ENCODE measurements at regions not wholly inside any gene's neighbourhood (a gene's known extent, or its start where the extent isn't known, plus 50 kb on each side); places are given as distances from the start of the nearest gene placed in this dataset.
"Not testable (repeated sequence)": the region's sequence is repeated elsewhere in the genome, so short reads cannot be mapped to it uniquely, and the experiment has no call there.

- peak in 2 of 42 donors; percentile 2 to 4 for DNase-seq
- intact Hi-C loops (cut with DNase I) = not testable (repeated sequence)
Observed at GRCh38 chr20:1814861-1815260, 80.3 kb upstream of the SIRPA start.

- DNase-seq = peak in 6 of 42 donors; percentile 5 to 43 (median 18)
- intact Hi-C loops (cut with DNase I) = no loop called here
Observed at GRCh38 chr20:1813674-1814635, 81.3 kb upstream of the SIRPA start.

GRCh38 chr20:1813101-1813529 lies 82.1 kb upstream of the SIRPA start:
- intact Hi-C loops (cut with DNase I) = no loop called here
- peak in 7 of 42 donors; percentile 4 to 65 (median 40) for DNase-seq

GRCh38 chr20:1811621-1812498 lies 83.3 kb upstream of the SIRPA start:
- peak in 11 of 42 donors; percentile 32 to 76 (median 52) for DNase-seq

GRCh38 chr20:1810926-1811620 lies 84.1 kb upstream of the SIRPA start:
- intact Hi-C loops (cut with DNase I) = no loop called here
- DNase-seq = peak in 33 of 42 donors; percentile 33 to 86 (median 61)

More at GRCh38 chr20:1811621-1812498, 83.3 kb upstream of the SIRPA start:
- intact Hi-C loops (cut with DNase I) = no loop called here

GRCh38 chr20:1810572-1810925 lies 84.7 kb upstream of the SIRPA start:
- intact Hi-C loops (cut with DNase I) = no loop called here
- peak in 4 of 42 donors; percentile 20 to 60 (median 50) for DNase-seq

- intact Hi-C loops (cut with DNase I) = no loop called here
- peak in 3 of 42 donors; percentile 10 to 45 (median 34) for DNase-seq
Observed at GRCh38 chr20:1809611-1810510, 85.3 kb upstream of the SIRPA start.

GRCh38 chr20:1809131-1809572 lies 86.1 kb upstream of the SIRPA start:
- peak in 3 of 42 donors; percentile 13 to 38 (median 27) for DNase-seq
- intact Hi-C loops (cut with DNase I) = no loop called here

- intact Hi-C loops (cut with DNase I) = no loop called here
Observed at GRCh38 chr20:1808101-1808500, 87.1 kb upstream of the SIRPA start.

GRCh38 chr20:1807394-1807793 lies 87.8 kb upstream of the SIRPA start:
- intact Hi-C loops (cut with DNase I) = no loop called here
- peak in 2 of 42 donors; percentile 12 to 31 for DNase-seq

More at GRCh38 chr20:1808101-1808500, 87.1 kb upstream of the SIRPA start:
- peak in 3 of 42 donors; percentile 11 to 38 (median 25) for DNase-seq

GRCh38 chr20:1806456-1806855 lies 88.8 kb upstream of the SIRPA start:
- peak in 3 of 42 donors; percentile 9 to 41 (median 28) for DNase-seq
- intact Hi-C loops (cut with DNase I) = no loop called here

GRCh38 chr20:1805816-1806215 lies 89.4 kb upstream of the SIRPA start:
- intact Hi-C loops (cut with DNase I) = no loop called here
- DNase-seq = peak in 1 of 42 donors; percentile 2

GRCh38 chr20:1805161-1805581 lies 90.0 kb upstream of the SIRPA start:
- peak in 2 of 42 donors; percentile 15 to 31 for DNase-seq
- intact Hi-C loops (cut with DNase I) = no loop called here

- DNase-seq = peak in 5 of 42 donors; percentile 2 to 43 (median 16)
- intact Hi-C loops (cut with DNase I) = no loop called here
Observed at GRCh38 chr20:1804554-1804956, 90.7 kb upstream of the SIRPA start.

- DNase-seq = peak in 1 of 42 donors; percentile 36
- intact Hi-C loops (cut with DNase I) = loop anchor here (2.0 kb wide), 1 partner anchor 91 kb away; the partner anchor contains the start of gene SIRPA
Observed at GRCh38 chr20:1803932-1804501, 91.2 kb upstream of the SIRPA start.

GRCh38 chr20:1803061-1803931 lies 91.9 kb upstream of the SIRPA start:
- DNase-seq = peak in 41 of 42 donors; percentile 49 to 83 (median 67)
- intact Hi-C loops (cut with DNase I) = loop anchor here (2.0 kb wide), 1 partner anchor 92 kb away; the partner anchor contains the start of gene SIRPA
